Adrenal gland (tissue), 5 donors: ENCODE measurements at regions not wholly inside any gene's neighbourhood (a gene's known extent, or its start where the extent isn't known, plus 50 kb on each side); places are given as distances from the start of the nearest gene placed in this dataset.

ENCODE experiments used
- POLR2A ChIP-seq, 2 donors: fragments of 450-650 bp; IDR thresholded peaks; one replicate each; pipeline ENCODE4 v1.6.1; 2017; ENCODE audit warnings: antibody characterized with exemption in 2 of 2, mild to moderate bottlenecking in 2 of 2, moderate library complexity in 1 of 2
- TF ChIP-seq, protein P1 (sequence below), 6 experiments: fragments of 450-650 bp in 4 of 6; fragments of 200-600 bp in 2 of 6; sonication (generic) in 1 of 6; IDR thresholded peaks; 1 replicate in 5 of 6; 2 replicates in 1 of 6; pipeline versions ENCODE4 v1.5.1 to v1.8.0; 2016 to 2021; ENCODE audit warnings: antibody characterized with exemption in 6 of 6, mild to moderate bottlenecking in 2 of 6, moderate library complexity in 1 of 6
- donor health status: DM: no; HTN: no; CAD: no.

DNA sequence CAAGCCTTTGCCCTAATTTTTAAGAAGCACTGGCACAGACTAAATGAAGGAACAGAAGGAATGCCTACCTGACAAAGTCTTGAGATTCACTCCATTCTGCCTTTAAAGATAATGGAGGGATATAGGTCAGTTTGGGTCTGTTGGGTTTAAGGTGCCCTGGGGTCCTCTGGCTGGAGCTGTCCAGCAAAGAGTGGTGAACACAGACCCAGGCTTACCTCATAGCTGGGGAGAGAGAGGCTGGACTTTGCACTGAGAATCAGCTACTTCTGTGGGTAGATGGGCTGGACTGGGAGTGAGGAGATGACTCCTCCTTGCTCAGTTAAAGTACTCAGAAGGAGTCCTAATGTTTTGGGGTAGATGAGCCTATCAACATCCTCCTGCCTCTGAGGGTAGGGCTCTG, 64.4 kb upstream of the CXCR4 start:
- TF ChIP-seq, protein P1, sequence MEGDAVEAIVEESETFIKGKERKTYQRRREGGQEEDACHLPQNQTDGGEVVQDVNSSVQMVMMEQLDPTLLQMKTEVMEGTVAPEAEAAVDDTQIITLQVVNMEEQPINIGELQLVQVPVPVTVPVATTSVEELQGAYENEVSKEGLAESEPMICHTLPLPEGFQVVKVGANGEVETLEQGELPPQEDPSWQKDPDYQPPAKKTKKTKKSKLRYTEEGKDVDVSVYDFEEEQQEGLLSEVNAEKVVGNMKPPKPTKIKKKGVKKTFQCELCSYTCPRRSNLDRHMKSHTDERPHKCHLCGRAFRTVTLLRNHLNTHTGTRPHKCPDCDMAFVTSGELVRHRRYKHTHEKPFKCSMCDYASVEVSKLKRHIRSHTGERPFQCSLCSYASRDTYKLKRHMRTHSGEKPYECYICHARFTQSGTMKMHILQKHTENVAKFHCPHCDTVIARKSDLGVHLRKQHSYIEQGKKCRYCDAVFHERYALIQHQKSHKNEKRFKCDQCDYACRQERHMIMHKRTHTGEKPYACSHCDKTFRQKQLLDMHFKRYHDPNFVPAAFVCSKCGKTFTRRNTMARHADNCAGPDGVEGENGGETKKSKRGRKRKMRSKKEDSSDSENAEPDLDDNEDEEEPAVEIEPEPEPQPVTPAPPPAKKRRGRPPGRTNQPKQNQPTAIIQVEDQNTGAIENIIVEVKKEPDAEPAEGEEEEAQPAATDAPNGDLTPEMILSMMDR (IDR thresholded peaks at IDR 0.05), result no peak
- TF ChIP-seq POLR2A (IDR thresholded peaks at IDR 0.05), result no peak
